Gastroesophageal sphincter (tissue), 3 donors: ENCODE measurements at regions not wholly inside any gene's neighbourhood (a gene's known extent, or its start where the extent isn't known, plus 50 kb on each side); places are given as distances from the start of the nearest gene placed in this dataset.

Experiments used
- EP300 ChIP-seq: sonication (generic); formaldehyde crosslinking; IDR thresholded peaks from one replicate; pipeline ENCODE4 v1.6.1; 2017; ENCODE audit warnings: antibody characterized with exemption, mild to moderate bottlenecking
- POLR2A ChIP-seq, 2 donors: fragments of 450-650 bp; IDR thresholded peaks; one replicate each; pipeline ENCODE4 v1.6.1; 2017; ENCODE audit warnings: antibody characterized with exemption in 2 of 2, mild to moderate bottlenecking in 2 of 2, moderate library complexity in 1 of 2
- POLR2AphosphoS5 ChIP-seq: sonication (generic); formaldehyde crosslinking; IDR thresholded peaks from one replicate; pipeline ENCODE4 v1.6.1; 2017; ENCODE audit warnings: antibody characterized with exemption
- TF ChIP-seq, protein P1 (sequence below), 4 experiments: fragments of 200-600 bp in 2 of 4; fragments of 450-650 bp in 2 of 4; sonication (generic) in 1 of 4; IDR thresholded peaks; one replicate each; pipeline ENCODE4 v1.5.1; 2017 to 2019; ENCODE audit warnings: antibody characterized with exemption in 4 of 4, mild to moderate bottlenecking in 2 of 4, moderate library complexity in 2 of 4

GRCh38 chr3:124625074-124625473, 105.2 kb upstream of the UMPS start:
- no peak for TF ChIP-seq POLR2A (IDR thresholded peaks at IDR 0.05)
- TF ChIP-seq EP300, result no peak
- TF ChIP-seq, protein P1, sequence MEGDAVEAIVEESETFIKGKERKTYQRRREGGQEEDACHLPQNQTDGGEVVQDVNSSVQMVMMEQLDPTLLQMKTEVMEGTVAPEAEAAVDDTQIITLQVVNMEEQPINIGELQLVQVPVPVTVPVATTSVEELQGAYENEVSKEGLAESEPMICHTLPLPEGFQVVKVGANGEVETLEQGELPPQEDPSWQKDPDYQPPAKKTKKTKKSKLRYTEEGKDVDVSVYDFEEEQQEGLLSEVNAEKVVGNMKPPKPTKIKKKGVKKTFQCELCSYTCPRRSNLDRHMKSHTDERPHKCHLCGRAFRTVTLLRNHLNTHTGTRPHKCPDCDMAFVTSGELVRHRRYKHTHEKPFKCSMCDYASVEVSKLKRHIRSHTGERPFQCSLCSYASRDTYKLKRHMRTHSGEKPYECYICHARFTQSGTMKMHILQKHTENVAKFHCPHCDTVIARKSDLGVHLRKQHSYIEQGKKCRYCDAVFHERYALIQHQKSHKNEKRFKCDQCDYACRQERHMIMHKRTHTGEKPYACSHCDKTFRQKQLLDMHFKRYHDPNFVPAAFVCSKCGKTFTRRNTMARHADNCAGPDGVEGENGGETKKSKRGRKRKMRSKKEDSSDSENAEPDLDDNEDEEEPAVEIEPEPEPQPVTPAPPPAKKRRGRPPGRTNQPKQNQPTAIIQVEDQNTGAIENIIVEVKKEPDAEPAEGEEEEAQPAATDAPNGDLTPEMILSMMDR (IDR thresholded peaks at IDR 0.05), result no peak
- no peak for TF ChIP-seq POLR2AphosphoS5
